CD4-positive, CD25-positive, alpha-beta regulatory T cell (primary cell): ENCODE measurements at regions not wholly inside any gene's neighbourhood (a gene's known extent, or its start where the extent isn't known, plus 50 kb on each side); places are given as distances from the start of the nearest gene placed in this dataset.

ENCODE experiments used
- ATAC-seq, 2 donors: fragments of 150-1000 bp; cut with Tn5 transposase; one replicate each; pipeline ENCODE4 v1.10.0; 2021; ENCODE audit warnings: low read depth in 2 of 2, moderate number of reproducible peaks in 2 of 2, moderate library complexity in 1 of 2
- DNase-seq, 3 donors: peaks; one replicate each; pipeline versions ENCODE4 v3.0.0 to v3.0.0-alpha.2; 2012 to 2022; ENCODE audit warnings: mixed read lengths in 1 of 3
- H3K27ac ChIP-seq: one replicate; pipeline ENCODE4 v1.7.0; 2013; ENCODE audit warnings: mild to moderate bottlenecking, low read length; ENCODE audit not compliant: insufficient read depth, poor library complexity, severe bottlenecking
- H3K27me3 ChIP-seq: one replicate; pipeline ENCODE4 v1.7.0; 2013; ENCODE audit warnings: low read length; ENCODE audit not compliant: control insufficient read depth, insufficient read depth
- H3K36me3 ChIP-seq: one replicate; pipeline ENCODE4 v1.7.0; 2013; ENCODE audit warnings: mild to moderate bottlenecking, low read length, moderate library complexity; ENCODE audit not compliant: control insufficient read depth, insufficient read depth
- H3K4me1 ChIP-seq: 2 replicates; pipeline ENCODE4 v1.7.0; 2013; ENCODE audit warnings: mild to moderate bottlenecking, low read length; ENCODE audit not compliant: insufficient read depth, control insufficient read depth, poor library complexity, severe bottlenecking
- H3K4me3 ChIP-seq: one replicate; pipeline ENCODE4 v1.7.0; 2013; ENCODE audit warnings: low read depth, mild to moderate bottlenecking, low read length, moderate library complexity
- H3K9me3 ChIP-seq, 2 experiments: 1 replicate in 1 of 2; 2 replicates in 1 of 2; pipeline ENCODE4 v1.7.0; 2013; ENCODE audit warnings: low read length in 2 of 2, mild to moderate bottlenecking in 1 of 2, moderate library complexity in 1 of 2; ENCODE audit not compliant: control insufficient read depth in 2 of 2
- H3K27ac Mint-ChIP-seq, 3 donors: one replicate each; pipeline ENCODE4 v1.8.0; 2020 to 2022; ENCODE audit warnings: mild to moderate bottlenecking in 3 of 3, mixed read lengths in 3 of 3, moderate library complexity in 2 of 3
- H3K27me3 Mint-ChIP-seq: one replicate; pipeline ENCODE4 v1.8.0; 2022; ENCODE audit warnings: mild to moderate bottlenecking, mixed read lengths
- H3K36me3 Mint-ChIP-seq: one replicate; pipeline ENCODE4 v1.8.0; 2020; ENCODE audit warnings: mixed read lengths
- H3K4me1 Mint-ChIP-seq, 4 donors: one replicate each; pipeline ENCODE4 v1.8.0; 2020 to 2022; ENCODE audit warnings: mixed read lengths in 4 of 4, mild to moderate bottlenecking in 1 of 4
- H3K4me3 Mint-ChIP-seq, 4 donors: one replicate each; pipeline ENCODE4 v1.8.0; 2020 to 2022; ENCODE audit warnings: mild to moderate bottlenecking in 4 of 4, mixed read lengths in 4 of 4, moderate library complexity in 3 of 4
- H3K9me3 Mint-ChIP-seq, 7 donors: one replicate each; pipeline ENCODE4 v1.8.0; 2020 to 2022; ENCODE audit warnings: mixed read lengths in 7 of 7, mild to moderate bottlenecking in 3 of 7, moderate library complexity in 2 of 7

- no peak for DNase-seq
- no peaks in the 10 kb centered on the region for H3K9me3 ChIP-seq
- no peaks in the 10 kb centered on the region for H3K27me3 ChIP-seq
- no peak overlapping the region for H3K4me3 ChIP-seq
- Mint-ChIP-seq H3K36me3 (no peaks in the 10 kb centered on the region), H3K4me1 (peaks cover 0 to 10% (median 6%) of the 10 kb centered on the region in 4 donors), H3K4me3 (no peak overlapping the region), H3K27ac (no peak overlapping the region), H3K27me3 (no peaks in the 10 kb centered on the region), H3K9me3 (peaks cover 0 to 1% (median 0%) of the 10 kb centered on the region in 7 donors)
- no peaks in the 10 kb centered on the region for H3K4me1 ChIP-seq
- no peaks in the 10 kb centered on the region for H3K36me3 ChIP-seq
- no peak overlapping the region for H3K27ac ChIP-seq
- no peak for ATAC-seq
These were observed 173.6 kb upstream of the EEA1 start for GRCh38 chr12:93102744-93103143.

GRCh38 chr12:93103154-93103553 is 174.1 kb upstream of the EEA1 start:
- no peak overlapping the region for H3K27ac ChIP-seq
- no peaks in the 10 kb centered on the region for H3K36me3 ChIP-seq
- H3K4me3 ChIP-seq: no peak overlapping the region
- H3K4me1 Mint-ChIP-seq: peaks cover 0 to 10% (median 4%) of the 10 kb centered on the region in 4 donors
- H3K27me3 Mint-ChIP-seq: no peaks in the 10 kb centered on the region
- H3K4me1 ChIP-seq: no peaks in the 10 kb centered on the region
- H3K36me3 Mint-ChIP-seq: no peaks in the 10 kb centered on the region
- peaks cover 0 to 1% (median 0%) of the 10 kb centered on the region in 7 donors for H3K9me3 Mint-ChIP-seq
- no peak overlapping the region for H3K4me3 Mint-ChIP-seq
- H3K27me3 ChIP-seq: no peaks in the 10 kb centered on the region
- no peak for ATAC-seq
- H3K9me3 ChIP-seq: no peaks in the 10 kb centered on the region
- DNase-seq: no peak
- H3K27ac Mint-ChIP-seq: no peak overlapping the region

- Mint-ChIP-seq H3K9me3 (peaks cover 0 to 1% (median 0%) of the 10 kb centered on the region in 7 donors), H3K27ac (no peak overlapping the region), H3K27me3 (peaks cover 5% of the 10 kb centered on the region), H3K36me3 (no peaks in the 10 kb centered on the region), H3K4me1 (no peaks in the 10 kb centered on the region), H3K4me3 (no peak overlapping the region)
- no peaks in the 10 kb centered on the region for H3K4me1 ChIP-seq
- H3K4me3 ChIP-seq: no peak overlapping the region
- ATAC-seq (no peak), DNase-seq (no peak)
- no peak overlapping the region for H3K27ac ChIP-seq
- H3K36me3 ChIP-seq: no peaks in the 10 kb centered on the region
- H3K9me3 ChIP-seq: no peaks in the 10 kb centered on the region
- no peaks in the 10 kb centered on the region for H3K27me3 ChIP-seq
These were observed 175.4 kb upstream of the EEA1 start for GRCh38 chr12:93104535-93104934.

DNA sequence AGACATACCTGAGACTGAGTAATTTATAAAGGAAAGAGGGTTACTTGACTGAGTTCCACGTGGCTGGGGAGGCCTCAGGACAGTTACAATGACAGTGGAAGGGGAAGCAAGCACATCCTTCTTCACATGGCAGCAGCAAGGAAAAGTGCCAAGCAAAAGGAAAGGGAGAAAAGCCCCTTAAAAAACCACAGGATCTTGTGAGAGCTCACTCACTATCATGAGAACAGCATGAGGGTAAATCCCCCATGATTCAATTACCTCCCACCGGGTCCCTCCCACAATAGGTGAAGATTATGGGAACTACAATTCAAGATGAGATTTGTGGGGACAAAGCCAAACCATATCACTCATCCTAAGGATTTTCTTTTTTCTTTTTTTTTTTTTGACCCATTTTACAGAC is 177.8 kb upstream of the EEA1 start:
- ATAC-seq (no peak), DNase-seq (no peak)
- Histone ChIP-seq H3K4me1 (no peaks in the 10 kb centered on the region), H3K27me3 (no peaks in the 10 kb centered on the region), H3K4me3 (no peak overlapping the region), H3K36me3 (no peaks in the 10 kb centered on the region), H3K27ac (no peak overlapping the region), H3K9me3 (no peaks in the 10 kb centered on the region)
- no peak overlapping the region for H3K27ac Mint-ChIP-seq
- H3K4me1 Mint-ChIP-seq: no peaks in the 10 kb centered on the region
- H3K27me3 Mint-ChIP-seq: peaks cover 5% of the 10 kb centered on the region
- H3K9me3 Mint-ChIP-seq: peaks cover 0 to 1% (median 0%) of the 10 kb centered on the region in 7 donors
- no peaks in the 10 kb centered on the region for H3K36me3 Mint-ChIP-seq
- no peak overlapping the region for H3K4me3 Mint-ChIP-seq

DNA sequence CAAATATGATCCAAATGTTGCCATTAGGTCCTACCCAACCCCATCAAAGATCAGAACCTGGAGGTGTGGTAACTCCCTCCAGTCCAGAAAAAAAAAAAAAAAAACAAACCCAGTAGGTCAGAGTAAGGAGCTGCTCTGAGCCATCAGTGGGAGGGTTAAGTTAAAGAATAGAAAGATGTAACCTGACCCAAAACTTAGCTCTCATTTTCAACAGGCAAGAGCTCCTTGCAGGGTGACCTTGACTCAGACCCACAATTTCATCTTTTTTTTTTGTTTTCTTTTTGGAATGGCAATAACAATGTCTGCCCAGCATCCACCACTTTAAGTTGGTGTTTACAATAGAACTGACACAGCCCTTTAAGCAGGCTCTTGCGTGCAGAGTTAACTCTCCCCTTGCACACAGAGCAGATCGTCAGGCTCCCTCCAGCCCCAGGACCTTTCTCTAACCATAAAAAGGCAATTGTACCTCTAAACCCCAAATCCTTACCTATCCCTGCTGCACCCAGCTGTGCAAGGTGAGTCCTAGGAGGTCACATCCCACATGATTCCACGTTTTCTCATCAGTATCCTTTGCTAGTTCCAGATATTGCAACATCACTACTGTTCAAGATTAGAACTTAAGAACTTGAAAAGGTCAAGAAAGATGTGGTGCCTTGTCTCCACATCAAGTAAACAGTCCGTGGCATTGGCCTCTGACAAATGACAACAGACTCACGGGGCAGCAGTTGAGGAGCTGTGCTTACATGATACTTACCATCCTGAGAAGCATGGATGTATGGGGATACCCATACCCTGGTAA is 178.6 kb upstream of the EEA1 start:
- ATAC-seq (no peak), DNase-seq (no peak)
- H3K27ac Mint-ChIP-seq: peak overlapping the region in 1 of 3 donors; percentile 39
- peaks cover 0 to 1% (median 0%) of the 10 kb centered on the region in 7 donors for H3K9me3 Mint-ChIP-seq
- Histone ChIP-seq H3K27ac (no peak overlapping the region), H3K27me3 (no peaks in the 10 kb centered on the region), H3K9me3 (no peaks in the 10 kb centered on the region), H3K36me3 (no peaks in the 10 kb centered on the region), H3K4me1 (no peaks in the 10 kb centered on the region), H3K4me3 (no peak overlapping the region)
- H3K4me1 Mint-ChIP-seq: no peaks in the 10 kb centered on the region
- H3K4me3 Mint-ChIP-seq: no peak overlapping the region
- peaks cover 5% of the 10 kb centered on the region for H3K27me3 Mint-ChIP-seq
- H3K36me3 Mint-ChIP-seq: no peaks in the 10 kb centered on the region

GRCh38 chr12:93108985-93109384 is 179.9 kb upstream of the EEA1 start:
- Histone ChIP-seq H3K4me3 (no peak overlapping the region), H3K9me3 (no peaks in the 10 kb centered on the region), H3K27me3 (no peaks in the 10 kb centered on the region), H3K36me3 (no peaks in the 10 kb centered on the region), H3K4me1 (no peaks in the 10 kb centered on the region), H3K27ac (no peak overlapping the region)
- Mint-ChIP-seq H3K27me3 (peaks cover 10% of the 10 kb centered on the region), H3K36me3 (no peaks in the 10 kb centered on the region), H3K27ac (no peak overlapping the region), H3K9me3 (peaks cover 0 to 3% (median 0%) of the 10 kb centered on the region in 7 donors), H3K4me1 (no peaks in the 10 kb centered on the region), H3K4me3 (no peak overlapping the region)
- ATAC-seq: no peak
- DNase-seq: no peak

- Histone ChIP-seq H3K4me3 (no peak overlapping the region), H3K27me3 (no peaks in the 10 kb centered on the region), H3K4me1 (no peaks in the 10 kb centered on the region), H3K36me3 (no peaks in the 10 kb centered on the region), H3K27ac (no peak overlapping the region), H3K9me3 (no peaks in the 10 kb centered on the region)
- Mint-ChIP-seq H3K4me1 (no peaks in the 10 kb centered on the region), H3K27ac (no peak overlapping the region), H3K9me3 (peaks cover 0 to 3% (median 0%) of the 10 kb centered on the region in 7 donors), H3K4me3 (no peak overlapping the region), H3K27me3 (peaks cover 10% of the 10 kb centered on the region), H3K36me3 (no peaks in the 10 kb centered on the region)
- DNase-seq: no peak
- no peak for ATAC-seq
These were observed 180.6 kb upstream of the EEA1 start for GRCh38 chr12:93109551-93110203.

GRCh38 chr12:93111773-93112172 is 182.7 kb upstream of the EEA1 start:
- Histone ChIP-seq H3K4me1 (no peaks in the 10 kb centered on the region), H3K4me3 (no peak overlapping the region), H3K27ac (no peak overlapping the region), H3K36me3 (no peaks in the 10 kb centered on the region), H3K9me3 (no peaks in the 10 kb centered on the region), H3K27me3 (no peaks in the 10 kb centered on the region)
- H3K27me3 Mint-ChIP-seq: peaks cover 10% of the 10 kb centered on the region
- DNase-seq (no peak), ATAC-seq (no peak)
- H3K4me1 Mint-ChIP-seq: no peaks in the 10 kb centered on the region
- H3K9me3 Mint-ChIP-seq: peaks cover 0 to 3% (median 0%) of the 10 kb centered on the region in 7 donors
- H3K27ac Mint-ChIP-seq: no peak overlapping the region
- H3K36me3 Mint-ChIP-seq: no peaks in the 10 kb centered on the region
- no peak overlapping the region for H3K4me3 Mint-ChIP-seq
